GM18498 (cell line): ENCODE measurements at regions not wholly inside any gene's neighbourhood (a gene's known extent, or its start where the extent isn't known, plus 50 kb on each side); places are given as distances from the start of the nearest gene placed in this dataset.

ENCODE experiments used
- ATAC-seq: cut with Tn5 transposase; IDR thresholded peaks from one replicate; pipeline ENCODE4 v1.9.1; 2021; ENCODE audit warnings: mild to moderate bottlenecking, moderate library complexity; ENCODE audit not compliant: unreplicated experiment

DNA sequence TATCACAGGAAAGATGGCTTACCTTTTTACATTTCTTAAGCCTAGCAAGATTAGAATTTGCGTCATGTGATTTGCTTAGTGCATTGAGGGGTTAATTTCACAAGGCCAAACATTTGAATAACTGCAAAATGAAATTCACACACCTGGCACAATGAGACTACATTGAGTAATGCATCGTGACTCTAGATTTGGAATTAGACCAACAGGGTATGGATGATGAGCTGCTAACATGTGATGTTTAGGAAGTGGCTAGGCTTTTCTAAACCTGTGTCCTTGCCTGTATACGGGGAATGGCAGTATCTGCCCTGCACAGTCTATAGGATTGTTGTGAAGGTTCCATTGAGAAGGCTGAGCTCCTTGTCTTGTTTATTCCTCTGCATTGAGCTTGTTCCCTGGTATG lies 160.1 kb downstream of the MFSD1 start:
- ATAC-seq: no peak

DNA sequence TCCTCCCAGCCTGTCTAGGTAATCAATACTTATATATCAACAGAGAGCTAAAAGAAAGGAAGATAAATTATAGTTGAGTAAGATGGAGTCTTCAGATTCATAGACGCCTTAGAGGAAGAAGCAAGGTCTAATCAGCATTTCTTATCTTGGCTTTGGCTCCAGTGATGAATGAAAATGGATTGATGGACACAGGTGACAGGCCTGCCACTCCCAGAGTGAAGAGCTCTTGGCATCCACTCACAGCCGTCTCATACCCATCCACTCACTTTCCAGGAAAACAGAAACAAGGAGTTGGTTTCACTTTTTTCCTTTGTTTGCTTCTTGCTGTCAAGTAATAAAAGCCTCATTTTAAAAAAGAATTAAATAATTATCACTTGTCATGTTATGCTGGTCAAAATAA lies 168.2 kb downstream of the MFSD1 start:
- ATAC-seq: no peak

DNA sequence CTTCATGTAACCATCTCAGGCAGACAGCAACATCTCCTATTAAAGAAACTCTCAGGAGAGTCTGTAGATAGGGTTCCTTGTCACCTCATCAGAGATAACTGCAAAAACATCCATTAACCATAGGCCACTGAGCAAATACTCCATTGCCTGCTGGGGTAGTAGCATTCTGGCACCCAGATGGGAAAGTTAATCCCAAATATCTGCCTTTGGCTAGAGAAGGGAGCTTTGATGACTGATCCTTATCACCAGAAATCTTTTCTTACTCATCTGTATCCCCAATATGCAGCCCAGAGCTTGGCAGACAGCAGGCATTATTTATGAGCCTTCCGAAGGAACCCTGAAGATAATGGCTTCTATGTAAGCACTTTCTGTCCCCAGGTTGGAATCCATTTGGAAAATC lies 173.1 kb downstream of the MFSD1 start:
- ATAC-seq: no peak

DNA sequence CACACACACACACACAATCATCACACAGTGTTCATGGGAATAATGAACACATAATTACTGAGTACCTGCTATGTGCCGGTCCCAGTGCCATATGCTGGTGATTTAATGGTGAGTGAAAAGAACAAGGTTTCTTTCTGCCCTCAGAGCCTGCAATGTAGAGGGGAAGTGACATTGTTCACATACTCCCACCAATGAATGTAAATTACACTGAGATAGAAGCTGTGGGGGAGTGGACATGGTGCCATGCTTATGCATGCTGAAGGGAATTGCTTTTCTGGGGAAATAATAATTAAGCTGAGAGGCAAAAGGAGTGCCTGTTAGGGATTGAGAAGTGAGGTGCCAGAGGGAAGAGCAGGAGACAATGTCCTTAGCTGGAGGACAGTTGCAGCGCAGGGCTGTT lies 175.1 kb downstream of the MFSD1 start:
- no peak for ATAC-seq

DNA sequence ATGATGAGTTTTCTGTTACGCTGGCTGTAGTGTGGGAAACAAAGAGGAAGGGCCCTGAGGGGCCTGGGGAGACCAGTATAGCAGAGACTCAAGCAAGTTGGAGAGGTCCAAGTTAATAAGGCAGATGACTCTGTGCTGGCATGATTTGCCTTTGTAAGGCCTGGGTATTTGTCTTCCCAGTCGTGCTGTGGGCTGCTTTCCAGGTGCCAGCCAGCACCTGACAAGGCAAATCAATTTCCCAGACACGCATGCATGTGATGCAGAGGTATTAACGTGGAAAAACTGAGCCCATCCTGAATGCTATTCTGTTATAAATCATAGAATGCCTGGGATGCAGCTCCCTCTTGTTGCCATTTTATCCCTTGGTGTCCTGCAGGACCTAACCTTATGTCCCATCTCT lies 175.6 kb downstream of the MFSD1 start:
- no peak for ATAC-seq

DNA sequence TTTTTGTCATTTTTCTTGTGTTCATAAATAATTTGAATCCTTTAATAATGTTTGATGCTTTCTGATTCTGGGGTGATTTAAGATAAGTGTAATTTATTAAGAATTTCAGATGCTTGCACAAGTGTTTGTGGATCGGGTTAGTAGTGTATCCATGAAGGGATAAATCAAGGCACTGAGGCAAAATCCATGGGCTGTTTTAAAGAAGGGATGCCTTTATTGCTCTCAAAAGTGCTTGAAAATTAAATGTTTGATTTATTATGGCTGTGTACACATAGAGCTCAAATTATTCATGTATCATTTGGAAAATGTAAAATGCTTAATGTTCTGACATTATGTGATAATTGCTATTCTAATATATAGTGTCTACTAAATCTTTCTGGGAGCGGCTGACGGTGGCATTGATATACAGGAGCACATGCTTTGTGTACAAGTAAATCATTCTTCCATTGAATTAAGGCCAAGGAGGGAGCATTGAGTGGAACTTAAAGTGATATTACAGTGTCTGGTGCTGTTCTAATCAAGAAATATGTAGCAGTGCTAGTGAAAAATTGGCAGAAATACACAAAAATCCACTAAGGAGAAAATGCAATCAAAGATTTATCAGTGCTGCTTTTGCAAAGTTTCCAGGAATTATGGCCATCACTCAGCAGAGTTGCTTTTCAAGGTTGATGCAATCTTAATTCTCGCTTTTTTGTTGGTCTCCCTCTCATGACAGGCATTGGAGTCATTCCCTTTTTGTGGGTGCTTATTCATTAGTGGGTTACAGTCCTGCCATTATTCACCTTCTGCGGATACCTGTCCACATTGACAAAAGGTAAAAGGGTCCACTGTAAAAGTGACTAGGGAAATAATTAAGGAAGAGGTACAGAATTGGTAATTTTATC lies 181.6 kb downstream of the MFSD1 start:
- ATAC-seq: no peak

DNA sequence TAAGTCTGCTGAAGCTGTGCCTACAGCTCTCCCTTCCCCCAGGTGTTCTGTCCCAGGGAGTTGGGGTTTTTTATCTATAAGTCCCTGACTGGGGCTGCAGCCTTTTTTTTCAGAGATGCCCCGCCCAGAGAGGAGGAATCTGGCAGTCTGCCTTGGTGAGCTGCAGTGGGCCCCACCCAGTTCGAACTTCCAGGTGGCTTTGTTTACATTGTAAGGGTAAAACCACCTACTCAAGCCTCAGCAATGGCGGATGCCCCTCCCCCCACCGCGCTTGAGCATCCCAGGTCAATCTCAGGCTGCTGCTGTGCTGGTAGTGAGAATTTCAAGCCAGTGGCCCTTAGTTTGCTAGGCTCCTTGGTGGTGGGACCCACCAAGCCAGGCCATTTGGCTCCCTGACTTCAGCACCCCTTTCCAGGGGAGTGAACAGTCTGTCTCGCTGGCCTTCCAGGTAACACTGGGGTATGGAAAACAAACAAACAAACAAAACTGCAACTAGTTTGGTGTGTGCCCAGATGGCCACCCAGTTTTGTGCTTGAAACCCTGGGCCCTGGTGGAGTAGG lies 189.4 kb downstream of the MFSD1 start:
- ATAC-seq: no peak

DNA sequence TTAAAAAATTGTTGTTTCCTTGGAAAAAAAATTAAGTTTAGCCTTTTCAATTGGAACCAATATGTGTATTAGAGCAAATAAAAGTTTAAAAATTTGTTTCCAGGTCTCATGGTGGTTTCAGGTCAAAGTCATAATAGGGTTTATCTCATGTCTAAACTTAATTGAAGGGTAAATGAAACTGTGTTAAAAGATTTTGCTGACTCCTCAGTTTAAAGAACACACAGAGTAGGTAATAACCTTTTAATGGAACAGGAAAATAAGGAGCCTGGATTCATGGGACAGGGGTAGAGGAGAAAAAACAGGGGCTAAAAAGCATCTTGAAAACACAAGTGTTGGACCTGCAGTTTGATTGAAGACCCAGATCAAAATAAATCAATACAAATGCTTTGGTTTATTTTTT lies 190.6 kb downstream of the MFSD1 start:
- no peak for ATAC-seq

DNA sequence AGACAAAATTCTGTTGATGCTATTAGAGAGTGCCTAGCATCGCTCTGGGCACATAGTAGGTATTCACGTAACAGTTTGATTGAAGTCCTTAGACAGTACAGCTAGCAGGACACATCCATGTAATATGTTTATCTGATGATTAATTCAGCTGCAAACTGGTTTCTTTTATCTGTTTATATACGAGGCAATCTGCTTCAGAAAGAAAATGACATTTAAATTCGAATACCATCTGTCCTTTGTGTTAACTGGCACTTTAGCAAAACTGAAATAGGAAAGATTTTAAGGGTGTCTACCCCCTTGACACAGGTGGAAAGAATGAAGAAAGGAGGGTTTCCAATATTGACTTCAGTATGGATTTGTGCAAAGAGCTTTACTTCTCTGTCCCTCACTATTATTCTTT lies 192.5 kb downstream of the MFSD1 start:
- no peak for ATAC-seq

DNA sequence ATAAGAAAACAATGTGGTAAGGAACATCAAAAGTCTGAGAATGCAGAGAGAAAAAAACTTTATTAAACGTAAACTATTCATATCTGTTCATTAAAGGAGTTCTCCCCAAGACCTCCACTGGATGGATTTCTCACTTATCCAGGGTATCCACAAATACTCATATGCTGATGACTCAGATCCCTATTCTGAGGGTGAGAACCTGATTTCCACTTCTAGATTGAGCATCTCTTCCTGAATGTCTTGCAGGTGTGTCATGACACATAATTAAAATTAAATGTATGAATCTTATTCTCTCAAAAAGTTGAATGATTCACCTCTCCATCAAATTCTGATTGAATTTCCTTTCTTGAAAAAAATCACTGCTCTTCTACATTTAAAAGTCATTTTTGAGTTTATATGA lies 199.9 kb downstream of the MFSD1 start:
- ATAC-seq: no peak

DNA sequence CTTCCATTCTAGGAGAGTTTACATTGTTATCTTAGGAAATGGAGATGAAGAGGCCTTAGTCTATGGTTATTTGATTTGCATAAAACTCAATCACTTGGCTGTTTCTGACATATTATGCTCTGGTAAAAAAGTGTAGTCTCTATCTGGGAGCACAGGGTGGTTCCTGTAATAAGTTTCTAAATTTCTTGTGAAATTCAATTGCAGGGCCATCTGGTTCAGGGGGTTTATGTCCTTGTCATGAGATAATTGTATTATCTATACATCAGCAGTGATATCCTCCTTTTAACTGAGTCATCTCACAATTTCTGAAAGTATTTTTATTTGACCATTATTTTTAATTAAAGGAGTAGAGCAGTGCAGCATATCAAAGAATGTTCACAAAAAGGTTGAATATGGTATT lies 203.3 kb downstream of the MFSD1 start:
- no peak for ATAC-seq

DNA sequence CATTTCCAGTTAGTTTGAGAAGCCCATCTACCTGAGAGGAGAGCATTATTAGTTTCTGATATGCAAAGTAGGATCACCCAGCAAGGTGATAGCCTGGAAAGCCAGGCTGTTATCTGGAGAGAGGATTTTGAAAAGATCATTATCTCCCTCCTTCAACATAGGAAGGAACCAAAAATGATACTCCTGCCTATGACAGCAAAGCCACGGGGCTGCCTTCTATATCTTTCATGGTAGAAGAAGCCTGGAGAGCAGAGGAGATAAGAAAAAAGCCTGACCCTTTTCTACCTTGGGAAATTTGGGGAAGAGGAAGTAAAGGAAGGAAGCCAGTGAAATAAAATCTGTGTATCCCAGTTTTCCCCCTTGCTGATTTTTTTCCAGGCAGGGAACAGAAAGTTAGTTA lies 205.5 kb downstream of the MFSD1 start:
- ATAC-seq: no peak

DNA sequence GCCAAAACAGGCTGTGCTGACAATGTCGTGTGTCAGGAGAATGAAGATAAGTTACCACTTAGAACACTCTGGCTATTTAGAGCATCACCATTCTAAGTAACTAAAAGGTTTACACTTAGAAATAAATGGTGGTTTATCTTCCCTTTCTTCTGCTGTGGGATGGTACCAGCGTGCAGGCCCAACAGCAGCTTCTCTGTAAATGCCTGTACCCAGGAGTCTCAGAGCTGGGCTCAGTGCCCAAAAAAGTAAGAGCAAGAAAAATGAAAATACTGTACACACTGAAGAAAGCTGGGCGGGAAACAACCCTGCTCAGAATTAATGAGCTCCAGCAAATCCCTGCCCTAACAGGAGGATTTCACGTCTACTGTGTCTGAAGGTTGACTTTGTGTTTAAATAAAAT lies 206.5 kb downstream of the MFSD1 start:
- ATAC-seq: no peak

DNA sequence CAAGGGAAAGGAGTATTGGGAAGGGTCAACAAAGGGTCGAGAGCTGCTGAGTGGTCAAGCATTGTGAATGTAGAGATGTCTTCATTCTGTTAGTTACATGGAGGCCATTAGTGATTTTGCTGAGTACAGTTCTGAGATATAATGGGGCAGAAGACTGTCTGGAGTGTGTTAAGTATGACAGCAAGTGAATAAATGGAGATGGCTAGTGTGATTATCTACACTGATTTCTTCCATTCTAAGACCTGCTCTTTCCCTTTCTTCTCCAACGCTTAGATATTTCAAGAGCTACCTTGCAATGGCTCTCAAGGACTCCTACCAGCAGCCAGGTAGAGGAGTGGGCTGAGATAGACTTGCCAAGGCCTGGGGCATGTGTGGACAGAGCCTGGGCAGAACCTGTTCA lies 216.5 kb downstream of the MFSD1 start:
- no peak for ATAC-seq

DNA sequence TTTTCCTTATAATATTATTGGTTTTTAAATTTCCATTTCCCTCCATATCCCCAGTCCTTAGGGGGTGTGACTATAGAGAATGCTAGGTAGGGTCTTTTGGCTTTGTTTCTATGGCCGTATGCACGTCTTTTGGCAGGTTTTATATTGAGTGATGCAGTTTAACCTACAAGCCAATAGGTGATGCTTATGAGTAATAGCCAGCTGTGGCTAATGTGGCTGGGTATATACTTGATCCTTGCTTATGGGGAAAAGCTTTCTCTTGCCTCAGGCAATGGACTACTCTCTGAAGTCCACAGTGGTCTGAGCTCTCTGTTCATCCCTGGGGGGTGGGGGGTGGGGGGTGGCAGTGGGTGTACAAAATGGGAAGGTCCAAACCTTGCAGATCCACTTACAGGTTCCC lies 223.9 kb downstream of the MFSD1 start:
- no peak for ATAC-seq

DNA sequence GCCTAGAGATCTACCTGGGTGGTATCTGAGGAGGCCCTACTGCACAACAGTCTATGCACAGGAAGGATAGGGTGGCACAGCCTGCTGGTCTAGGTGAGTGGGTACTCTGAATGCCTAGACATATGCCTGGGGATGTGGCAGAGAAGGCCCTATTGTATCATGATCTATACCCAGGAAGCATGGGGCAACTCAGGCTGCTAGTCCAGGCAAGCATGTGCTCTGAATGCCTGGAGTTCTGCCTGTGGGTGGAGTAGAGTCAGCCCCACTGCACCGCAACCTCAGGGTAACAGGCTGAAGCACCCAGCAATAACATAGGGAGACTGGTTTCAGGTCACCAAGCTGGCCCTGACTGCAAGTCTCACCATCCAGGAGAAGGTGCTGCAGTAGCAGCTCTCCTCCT lies 224.7 kb downstream of the MFSD1 start:
- ATAC-seq: no peak

DNA sequence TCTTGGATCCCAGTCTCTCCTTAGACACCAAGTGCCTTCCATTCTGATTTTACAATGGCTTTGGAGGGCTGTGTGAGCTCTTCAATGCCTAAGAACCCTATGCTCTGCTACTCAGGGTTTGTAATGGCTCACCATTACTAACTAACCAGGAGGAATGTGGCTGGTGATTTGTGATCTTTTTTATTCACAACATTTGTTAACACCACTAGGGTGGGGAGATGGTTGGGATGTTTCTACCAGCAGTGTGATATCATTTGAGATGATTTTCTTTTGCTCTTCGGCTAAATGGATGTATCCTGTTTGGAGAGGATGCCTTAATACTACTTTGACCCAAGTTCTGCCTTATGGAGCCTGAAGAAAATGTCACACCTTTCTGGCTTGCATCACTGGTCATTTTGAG lies 226.9 kb downstream of the MFSD1 start:
- no peak for ATAC-seq

DNA sequence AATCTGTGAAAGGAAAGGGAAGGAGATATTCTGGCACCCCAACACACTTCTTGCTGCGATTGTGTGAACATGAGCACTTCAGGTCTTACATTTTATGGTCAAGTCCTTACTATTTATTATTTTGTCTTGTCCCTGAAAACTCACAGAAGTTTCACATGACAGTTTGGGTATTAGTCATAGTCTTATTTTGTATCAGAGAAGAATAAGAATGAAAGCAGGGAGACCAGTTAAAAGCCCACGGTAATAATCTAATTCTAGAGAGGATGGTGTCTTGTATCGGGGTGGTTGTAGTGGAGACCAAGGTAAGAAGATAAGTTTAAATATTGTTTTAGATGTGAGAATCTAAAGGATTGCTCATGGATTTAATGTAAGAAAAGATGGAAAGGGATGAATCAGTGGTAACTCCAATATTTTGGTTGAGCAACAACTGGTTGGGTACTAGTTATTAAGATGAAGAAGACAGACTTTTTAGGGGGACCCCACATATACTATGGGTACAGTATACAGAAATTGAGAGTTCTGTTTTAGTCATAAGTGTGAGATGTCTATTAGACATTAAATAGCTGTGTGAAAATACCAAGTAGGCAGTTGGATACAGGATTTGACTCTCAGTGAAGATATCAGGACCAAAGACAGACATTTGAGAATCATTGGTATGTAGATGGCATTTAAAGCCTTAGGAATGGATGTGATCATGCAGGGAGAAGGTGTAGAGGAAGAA lies 227.6 kb downstream of the MFSD1 start:
- peak; percentile 68 for ATAC-seq

DNA sequence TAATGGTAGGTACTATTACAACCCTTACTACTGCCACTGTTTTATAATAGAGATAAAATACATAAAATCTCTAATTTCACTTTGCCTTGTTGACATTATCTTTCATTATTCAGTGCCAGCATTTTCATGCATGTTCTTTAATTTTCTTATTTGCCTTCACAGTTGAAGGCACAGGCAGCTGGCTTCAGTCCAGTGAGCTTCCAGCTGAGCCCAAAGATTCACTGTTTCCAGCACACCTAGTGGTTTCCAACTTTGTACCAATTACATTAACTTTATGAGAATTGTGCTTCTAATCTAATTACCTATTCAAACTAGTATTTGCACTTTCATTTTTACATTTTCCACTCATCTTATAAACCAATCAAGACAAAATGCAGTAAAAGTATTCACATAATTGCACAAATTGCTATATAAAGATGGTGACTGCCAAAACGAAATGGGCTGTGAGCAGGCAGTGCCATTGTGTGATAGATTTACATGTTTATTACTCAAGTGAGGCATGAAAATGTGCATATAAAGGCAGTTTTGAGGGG lies 228.3 kb downstream of the MFSD1 start:
- peak; percentile 5 for ATAC-seq

DNA sequence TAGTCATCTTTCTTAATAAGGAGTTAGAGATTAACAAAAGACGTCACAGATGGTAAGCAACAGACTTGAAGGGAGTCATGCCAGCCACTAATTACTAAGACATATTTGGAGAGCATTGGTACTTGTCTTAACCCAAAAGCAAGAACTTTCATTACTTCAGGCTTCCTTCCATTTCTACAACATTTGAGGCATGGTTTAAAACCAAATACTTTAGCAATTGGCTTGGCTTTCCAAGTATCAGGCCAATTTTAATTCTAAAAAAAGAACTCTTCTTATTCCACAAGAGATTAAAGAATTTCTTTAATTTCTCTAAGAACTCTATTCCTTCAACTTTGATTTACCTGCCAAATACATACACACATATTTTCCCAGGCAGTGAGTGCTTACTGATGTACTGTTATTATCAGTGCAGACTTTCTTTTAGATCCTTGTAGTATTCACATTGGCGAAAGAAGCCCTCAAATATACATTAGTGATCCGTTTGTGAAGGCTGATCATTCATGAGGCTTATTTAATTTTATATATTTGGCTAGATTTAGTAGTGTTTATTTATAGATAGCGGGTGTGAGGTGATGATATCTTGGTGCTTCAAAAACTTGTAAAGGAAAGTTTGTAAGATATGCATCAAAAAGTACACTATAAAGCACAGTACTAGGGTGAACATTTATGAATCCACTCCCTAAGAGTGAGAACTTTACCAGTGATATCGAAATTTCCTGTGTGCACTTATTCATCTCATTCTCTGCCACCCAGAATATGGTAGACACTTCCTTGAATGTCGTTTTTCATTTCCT lies 229.2 kb downstream of the MFSD1 start:
- ATAC-seq: no peak

DNA sequence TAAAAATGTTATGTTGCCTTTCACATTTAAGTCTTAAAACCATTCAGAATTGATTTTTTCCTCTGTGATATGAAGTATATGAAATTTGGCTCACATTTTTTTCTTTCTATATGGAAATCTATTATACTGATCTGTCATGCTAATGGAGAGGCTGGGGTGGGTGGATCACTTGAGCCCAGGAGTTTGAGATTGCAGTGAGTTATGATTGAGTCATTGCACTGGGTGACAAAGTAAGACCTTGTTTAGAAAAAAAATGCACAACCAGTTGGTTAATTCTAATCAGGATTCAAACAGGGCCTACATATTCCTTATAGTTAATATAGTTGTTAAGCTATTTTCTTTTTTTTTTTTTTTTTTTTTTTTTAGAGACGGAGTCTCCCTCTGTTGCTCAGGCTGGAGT lies 230.5 kb downstream of the MFSD1 start:
- ATAC-seq: no peak
